ENCODE measurements at regions not wholly inside any gene's neighbourhood (a gene's known extent, or its start where the extent isn't known, plus 50 kb on each side); places are given as distances from the start of the nearest gene placed in this dataset.
"Not testable (repeated sequence)": the region's sequence is repeated elsewhere in the genome, so short reads cannot be mapped to it uniquely, and the experiment has no call there.

DNA sequence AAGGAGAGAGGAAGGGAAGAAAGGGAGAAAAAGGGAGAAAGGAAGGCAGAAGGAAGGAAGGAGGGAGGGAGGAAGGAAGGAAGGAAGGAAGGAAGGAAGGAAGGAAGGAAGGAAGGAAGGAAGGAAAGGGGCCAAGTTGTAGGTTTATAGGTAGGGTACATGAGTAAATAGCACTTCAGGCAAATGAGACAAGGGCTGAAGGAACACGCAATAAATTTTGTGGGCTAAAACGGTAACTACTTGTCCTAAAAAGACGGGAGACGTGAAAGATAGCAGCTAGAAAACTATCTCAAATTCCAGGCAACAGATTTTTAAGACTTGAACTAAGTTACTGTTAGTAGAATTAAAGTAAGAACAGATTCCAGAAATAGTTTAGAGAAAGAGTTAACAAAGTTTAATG is 129.3 kb upstream of the XIRP2 start:
- ATAC-seq (no peak), DNase-seq (no peak)
- intact Hi-C loops (cut with micrococcal nuclease): no loop called here

DNA sequence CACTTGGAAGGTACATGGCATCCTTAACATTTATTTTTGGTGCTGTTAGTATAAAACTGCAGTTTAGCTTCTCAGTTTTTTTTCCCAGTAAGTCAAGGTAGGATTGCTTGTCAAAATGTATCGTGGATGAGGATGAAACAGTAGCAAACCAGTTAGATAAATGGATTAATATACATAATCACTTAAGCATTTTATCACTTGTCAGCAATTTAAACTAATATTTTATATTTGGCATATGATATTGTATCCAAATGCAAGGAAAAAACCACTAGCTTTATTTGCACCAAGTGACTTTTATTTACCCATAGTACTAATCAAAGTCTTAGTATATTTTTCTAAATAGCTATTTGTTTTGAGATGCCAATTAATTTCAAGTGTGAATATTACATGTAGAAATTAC is 137.7 kb upstream of the XIRP2 start:
- intact Hi-C loops (cut with micrococcal nuclease): no loop called here
- DNase-seq: no peak
- ATAC-seq: no peak

DNA sequence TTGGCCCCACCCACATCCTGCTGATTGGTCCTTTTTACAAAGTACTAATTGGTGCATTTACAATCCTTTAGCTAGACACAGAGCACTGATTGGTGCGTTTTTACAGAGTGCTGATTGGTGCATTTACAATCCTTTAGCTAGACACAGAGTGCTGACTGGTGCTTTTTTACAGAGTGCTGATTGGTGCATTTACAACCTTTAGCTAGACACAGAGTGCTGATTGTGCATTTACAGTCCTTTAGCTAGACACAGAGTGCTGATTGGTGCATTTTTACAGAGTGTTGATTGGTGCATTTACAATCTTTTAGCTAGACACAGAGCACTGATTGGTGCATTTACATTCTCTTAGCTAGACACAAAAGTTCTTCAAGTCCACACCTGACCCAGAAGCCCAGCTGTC is 144.2 kb upstream of the XIRP2 start:
- DNase-seq; ATAC-seq; intact Hi-C loops (cut with micrococcal nuclease): not testable (repeated sequence)

DNA sequence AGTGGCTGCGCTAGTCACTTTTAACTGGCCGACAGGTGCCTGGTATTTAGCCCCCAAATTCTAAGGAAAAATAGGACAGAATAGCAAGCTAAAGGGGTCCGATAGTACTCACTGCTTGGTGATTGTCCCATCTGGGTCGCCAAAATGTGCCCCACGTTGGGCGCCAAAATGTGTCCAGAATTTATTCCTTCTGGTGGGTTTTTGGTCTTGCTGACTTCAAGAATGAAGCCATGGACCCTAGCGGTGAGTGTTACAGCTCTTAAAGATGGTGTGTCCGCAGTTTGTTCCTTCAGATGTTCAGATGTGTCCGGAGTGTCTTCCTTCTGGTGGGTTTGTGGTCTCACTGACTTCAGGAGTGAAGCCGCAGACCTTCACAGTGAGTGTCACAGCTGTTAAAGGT is 144.8 kb upstream of the XIRP2 start:
- intact Hi-C loops (cut with micrococcal nuclease); ATAC-seq; DNase-seq: not testable (repeated sequence)

DNA sequence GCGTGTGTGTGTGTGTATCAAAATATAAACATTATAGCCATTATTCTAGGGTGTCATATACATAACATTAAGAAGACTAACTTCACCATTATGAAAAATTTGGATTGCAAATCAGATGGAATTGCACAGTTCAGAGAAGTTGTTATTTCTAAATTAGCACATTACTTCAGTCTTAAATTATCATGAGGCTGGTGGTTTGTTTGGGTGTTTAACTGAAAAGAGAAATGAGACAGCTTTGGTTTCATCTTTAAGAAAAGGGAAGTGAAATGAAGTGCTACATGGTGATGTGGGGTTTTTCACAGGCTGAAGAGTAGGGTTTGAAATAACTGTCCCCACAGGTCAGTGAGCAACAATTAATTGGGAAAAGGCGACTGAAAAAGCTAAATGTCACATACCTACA is 161.2 kb upstream of the XIRP2 start:
- DNase-seq (no peak), ATAC-seq (no peak)
- intact Hi-C loops (cut with micrococcal nuclease): no loop called here

DNA sequence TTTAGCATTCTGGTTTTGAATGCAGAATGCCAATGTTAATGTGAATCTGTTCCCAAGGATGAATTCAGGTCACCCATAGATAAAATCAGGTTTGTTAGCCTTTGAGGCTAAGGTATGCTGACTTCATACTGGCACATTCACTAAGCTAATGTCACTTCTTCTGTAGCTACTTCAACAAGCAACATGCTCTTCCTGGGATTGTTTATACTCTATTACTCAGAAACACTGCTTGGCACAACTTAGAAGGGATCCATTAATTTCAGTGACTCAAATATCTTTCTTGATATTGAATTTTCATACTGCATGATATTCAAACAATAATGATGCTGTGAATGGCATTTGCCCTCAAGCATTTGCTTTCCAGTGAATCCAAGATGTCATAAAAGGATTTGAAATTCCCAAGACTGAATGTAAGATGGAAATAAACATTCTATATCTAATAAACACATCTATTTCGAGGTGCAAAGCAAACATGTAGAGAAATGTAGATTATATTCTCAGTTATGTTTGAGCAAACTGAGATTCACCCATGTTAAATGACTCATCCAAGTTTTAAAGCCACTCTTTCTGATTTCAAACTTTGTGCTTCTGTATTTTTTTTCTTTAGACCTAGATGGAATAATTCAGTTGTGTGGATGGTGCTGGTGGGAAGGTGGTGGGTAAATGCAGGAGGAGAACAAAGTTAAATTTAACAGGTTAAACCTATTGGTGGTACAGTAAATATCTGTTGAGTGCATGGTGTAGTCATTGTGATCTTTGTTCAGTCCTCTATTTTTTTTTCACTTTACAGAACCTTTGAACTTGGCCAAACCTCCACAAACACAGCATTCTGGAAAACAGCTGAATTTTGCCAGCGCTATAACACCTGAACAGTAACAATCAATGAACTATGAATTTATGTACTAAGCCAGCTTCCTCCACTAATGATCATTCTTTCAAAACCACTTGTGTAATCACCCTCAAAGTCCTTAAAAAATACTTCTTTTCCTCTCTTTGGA is 162.1 kb upstream of the XIRP2 start:
- DNase-seq (no peak), ATAC-seq (no peak)
- intact Hi-C loops (cut with micrococcal nuclease): no loop called here

DNA sequence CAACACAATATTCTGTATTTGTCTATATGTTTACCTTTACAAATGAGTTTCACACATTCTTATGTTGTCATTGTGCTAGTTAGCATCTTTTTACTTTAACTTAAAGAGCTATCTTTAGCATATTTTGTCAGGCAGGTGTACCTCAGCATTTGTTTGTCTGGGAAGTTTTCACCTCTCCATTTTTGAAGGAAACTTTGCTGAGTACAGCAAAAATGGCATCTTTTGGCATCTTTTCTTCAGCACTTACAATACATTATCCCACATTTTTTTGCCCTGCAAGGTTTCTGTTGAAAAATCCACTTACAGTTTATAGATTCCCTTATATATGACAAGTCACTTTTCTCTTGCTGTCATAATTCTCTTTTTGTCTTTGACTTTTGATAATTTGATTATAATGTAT is 171.3 kb upstream of the XIRP2 start:
- intact Hi-C loops (cut with micrococcal nuclease): no loop called here
- no peak for DNase-seq
- ATAC-seq: no peak

DNA sequence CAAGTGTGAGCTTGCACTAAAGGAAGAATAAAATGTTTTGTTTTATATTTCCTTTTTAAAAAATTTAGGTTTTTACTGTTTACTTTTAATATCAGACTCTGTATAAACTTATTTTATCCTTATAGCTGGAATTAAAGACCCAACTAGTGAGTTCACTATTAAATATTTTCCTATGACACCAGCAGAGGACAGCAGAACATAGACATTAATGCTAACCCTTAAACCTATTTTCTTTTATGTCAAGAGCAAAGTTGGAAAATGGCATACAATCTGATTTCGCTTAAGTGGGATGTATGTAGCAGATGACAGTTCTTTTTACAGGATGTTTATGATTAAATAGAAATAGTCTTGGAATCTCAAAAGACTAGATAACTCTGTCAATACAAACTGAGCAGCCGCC is 188.2 kb upstream of the XIRP2 start:
- intact Hi-C loops (cut with micrococcal nuclease): no loop called here
- DNase-seq (no peak), ATAC-seq (no peak)

DNA sequence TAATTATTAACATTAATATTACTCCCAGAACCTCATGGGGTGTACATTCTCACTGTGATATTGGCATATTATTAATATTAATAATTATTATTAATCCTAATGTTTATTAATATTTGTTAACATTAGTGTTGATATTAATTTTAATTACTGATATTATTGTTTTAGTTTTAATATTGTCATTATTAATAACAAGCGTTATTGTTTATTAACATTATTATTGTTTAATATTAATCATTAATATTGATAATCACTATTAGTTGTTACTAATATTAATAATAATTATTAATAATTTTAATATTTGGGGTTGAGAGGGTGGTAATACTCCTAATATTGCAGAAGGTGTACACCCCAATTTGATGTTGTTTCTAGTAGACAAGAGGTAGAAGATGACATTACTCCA is 193.1 kb upstream of the XIRP2 start:
- no peak for ATAC-seq
- intact Hi-C loops (cut with micrococcal nuclease): no loop called here

DNA sequence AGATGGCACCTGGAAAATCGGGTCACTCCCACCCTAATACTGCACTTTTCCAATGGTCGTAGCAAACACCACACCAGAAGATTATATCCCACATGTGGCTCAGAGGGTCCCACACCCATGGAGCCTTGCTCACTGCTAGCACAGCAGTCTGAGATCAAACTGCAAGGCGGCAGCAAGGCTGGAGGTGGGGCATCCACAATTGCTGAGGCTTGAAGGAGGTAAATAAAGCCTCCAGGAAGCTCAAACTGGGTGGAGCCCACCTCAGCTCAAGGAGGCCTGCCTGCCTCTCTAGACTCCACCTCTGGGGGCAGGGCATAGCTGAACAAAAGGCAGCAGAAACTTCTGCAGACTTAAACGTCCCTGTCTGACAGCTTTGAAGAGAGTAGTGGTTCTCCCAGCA is 192.0 kb upstream of the SCN7A start:
- intact Hi-C loops (cut with micrococcal nuclease); ATAC-seq: not testable (repeated sequence)

More for the DNA sequence above, 193.1 kb upstream of the XIRP2 start:
- no peak for DNase-seq

DNA sequence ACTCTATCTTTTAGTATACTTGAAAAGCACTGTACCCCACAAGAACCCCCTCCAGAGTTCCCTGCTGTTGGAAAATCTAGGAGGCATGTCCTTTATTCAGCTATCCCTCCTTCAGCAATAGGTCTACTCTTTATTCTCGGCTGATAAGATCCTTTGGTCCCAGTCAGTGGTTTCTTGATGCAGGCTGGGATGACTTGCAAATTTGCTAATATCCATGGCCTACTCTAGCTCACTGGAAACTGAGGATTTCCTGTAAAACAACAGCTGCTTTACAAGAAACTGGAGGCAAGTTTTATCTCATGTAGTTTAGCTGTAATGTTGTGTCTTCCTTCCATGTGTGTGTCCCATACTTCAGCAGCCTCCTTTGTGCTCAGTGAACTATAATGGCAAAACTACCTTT is 183.9 kb upstream of the SCN7A start:
- no peak for ATAC-seq
- no peak for DNase-seq
- intact Hi-C loops (cut with micrococcal nuclease): no loop called here

More for the DNA sequence above, 192.0 kb upstream of the SCN7A start:
- not testable (repeated sequence) for DNase-seq

DNA sequence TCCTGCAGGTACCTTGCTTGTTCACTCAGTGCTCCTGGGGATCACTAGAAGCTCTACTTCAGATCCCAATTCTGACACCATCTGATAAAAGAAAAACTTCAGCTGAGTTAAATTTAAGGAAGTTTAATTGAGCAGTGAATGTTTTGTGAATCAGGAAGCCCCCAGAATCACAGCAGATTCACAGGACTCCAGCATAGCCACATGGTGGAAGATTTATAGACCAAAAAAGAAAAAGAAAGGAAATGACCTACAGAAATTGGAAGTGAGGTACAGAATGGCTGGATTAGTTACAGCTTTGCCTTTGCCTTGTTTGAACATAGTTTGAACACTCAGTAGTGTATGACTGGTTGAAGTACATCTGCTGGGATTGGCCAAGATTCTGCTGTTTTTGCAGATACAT is 182.7 kb upstream of the SCN7A start:
- intact Hi-C loops (cut with micrococcal nuclease): no loop called here

DNA sequence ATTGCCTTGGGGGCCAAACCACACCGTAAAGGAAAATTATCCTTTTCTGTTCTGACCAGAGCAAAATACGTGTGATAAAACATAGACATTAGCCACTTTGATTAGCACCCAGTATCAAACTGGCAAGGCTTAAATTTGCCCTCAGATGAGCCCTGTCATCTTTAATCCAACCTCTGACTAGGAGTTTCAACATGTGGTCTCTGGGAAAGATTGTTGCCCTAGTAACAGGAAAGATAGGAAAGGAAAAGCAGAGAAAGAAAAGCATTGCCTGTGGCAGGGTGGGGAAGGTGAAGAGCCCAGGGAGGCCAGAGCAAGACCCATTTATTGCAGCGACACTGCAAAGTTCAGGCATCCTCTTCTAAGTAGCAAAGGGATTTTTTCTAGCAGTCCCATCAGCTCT is 181.5 kb upstream of the SCN7A start:
- ATAC-seq (peak; percentile 71), DNase-seq (no peak)
- intact Hi-C loops (cut with micrococcal nuclease): no loop called here

More for the DNA sequence above, 182.7 kb upstream of the SCN7A start:
- ATAC-seq (no peak), DNase-seq (no peak)

DNA sequence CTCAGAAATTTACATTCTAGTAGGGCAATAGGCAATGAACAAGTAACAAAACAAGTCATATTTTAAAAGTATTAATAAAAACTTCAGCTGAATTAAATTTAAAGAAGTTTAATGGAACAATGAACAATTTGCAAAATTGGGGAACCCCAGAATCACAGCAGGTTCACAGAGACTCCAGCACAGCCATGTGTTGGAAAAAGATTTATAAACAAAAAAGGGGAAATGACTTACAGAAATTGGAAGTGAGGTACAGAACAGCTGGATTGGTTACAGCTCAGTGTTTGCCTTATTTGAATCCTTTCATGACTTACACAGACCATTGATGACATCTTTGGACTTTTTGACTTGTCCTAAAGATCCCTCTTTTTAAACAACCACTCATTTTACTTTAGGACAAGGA is 179.9 kb upstream of the SCN7A start:
- DNase-seq (no peak), ATAC-seq (no peak)
- intact Hi-C loops (cut with micrococcal nuclease): no loop called here

DNA sequence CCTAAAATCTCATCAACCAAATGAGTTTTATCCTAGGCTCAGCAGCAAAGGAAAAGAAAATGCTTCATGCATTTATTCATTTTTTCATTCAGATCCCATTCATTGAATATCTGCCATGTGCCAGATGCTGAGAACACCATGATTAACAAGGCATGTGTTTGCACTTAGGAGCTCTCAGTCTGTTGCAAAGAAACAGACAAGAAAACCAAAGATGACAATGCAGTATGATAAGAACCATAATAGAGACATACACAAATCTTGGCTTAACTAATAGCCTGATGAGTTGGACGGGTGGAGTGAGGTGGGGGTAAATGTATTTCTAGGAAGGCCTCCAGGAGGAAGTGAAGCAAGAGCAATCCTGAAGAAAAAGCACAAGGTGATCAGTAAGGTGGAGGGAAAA is 177.8 kb upstream of the SCN7A start:
- intact Hi-C loops (cut with micrococcal nuclease): no loop called here
- no peak for DNase-seq
- ATAC-seq: no peak

DNA sequence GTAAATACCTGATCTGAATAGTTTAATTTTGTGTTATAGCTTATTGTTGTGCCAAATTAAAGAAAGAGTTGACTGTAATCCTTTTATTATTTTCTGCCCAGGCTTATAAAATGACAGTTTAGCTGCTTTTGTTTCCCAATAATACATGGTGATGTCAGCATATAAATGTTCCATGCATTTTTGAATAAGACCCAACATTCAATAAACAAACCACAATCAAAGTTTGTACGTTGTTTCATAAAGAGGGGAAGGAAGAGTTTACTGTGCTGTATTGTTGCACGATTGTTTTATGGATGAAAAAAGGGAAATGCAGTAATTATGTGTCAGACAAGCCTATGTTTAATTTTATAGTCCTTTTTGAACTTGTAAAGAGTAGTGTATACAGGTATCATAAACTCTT is 177.2 kb upstream of the SCN7A start:
- intact Hi-C loops (cut with micrococcal nuclease): no loop called here
- DNase-seq (no peak), ATAC-seq (no peak)

DNA sequence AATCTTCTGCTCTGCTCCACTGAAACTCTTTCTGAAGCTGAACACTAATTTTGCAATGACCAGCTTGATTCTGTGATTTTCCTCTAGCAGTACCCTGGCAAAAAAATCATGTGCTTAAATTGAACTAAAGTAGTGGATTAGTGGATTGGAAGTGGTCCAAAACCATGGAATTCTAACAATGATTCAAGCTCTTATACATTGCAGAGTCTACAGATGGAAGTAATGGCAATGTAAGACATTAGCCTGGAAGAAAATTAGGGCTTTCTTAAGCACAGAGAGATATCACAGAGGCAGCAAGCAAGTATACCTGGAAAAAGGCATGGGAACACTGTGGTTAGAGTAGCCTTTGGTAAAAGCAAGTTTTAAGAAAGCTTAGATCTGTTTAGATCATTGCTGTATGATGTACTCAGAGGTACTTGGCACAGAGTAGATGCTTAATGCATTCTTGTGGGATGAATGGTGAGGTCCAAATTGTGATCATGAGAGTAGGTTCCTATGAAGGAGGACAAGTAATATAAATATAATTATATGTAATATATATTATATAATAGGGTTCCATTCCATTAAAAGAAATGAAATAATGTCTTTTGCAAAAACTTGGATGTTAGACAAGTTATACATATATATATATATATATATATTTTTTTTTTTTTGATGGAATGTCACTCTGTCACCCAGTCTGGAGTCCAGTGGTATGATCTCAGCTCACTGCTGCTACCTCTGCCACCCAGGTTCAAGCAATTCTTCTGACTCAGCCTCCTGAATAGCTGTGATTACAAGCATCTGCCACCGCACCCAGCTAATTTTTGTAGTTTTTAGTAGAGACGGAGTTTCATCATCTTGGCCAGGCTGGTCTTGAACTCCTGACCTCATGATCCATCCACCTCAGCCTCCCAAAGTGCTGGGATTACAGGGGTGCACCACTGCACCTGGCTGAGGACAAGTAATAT is 172.2 kb upstream of the SCN7A start:
- DNase-seq: no peak
- no peak for ATAC-seq

DNA sequence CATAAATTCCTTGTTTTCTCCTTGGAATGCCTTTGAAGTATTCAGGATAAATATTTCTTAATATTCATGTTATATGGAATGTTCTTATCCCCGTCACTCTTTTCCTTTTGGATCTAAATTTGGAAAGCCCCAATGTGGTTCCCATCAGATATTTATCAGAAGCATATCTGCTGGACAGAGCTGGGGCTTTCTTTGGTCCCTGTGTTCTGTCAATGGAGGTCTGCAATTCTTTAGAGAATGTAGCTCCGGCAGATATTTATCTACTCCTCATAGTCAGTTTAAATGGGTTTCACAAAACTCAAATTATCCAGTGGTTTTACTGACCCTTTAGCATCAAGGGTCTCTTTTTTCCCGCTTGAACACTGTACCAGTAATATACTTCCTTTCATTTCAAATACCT is 167.8 kb upstream of the SCN7A start:
- no peak for ATAC-seq
- no peak for DNase-seq
- intact Hi-C loops (cut with micrococcal nuclease): no loop called here

More for the DNA sequence above, 172.2 kb upstream of the SCN7A start:
- intact Hi-C loops (cut with micrococcal nuclease): no loop called here

DNA sequence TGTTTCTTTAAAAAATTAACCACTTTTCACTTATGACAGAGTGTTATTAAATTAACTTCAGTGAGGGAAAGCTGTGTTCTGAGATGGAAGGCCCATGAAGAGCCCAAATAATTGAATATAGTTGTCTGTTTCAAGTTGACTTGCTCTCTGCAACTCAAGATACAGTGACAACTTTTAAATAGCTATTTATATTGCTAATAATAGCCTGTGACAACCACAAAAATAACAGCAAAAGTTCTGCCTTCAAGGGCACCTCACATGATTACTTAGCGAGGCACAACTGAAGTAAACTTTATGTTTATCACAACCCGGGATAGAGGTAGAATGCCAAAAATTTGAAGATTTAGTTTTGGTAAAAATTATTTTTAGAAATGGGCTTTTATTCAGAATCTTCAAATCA is 167.3 kb upstream of the SCN7A start:
- no peak for DNase-seq
- peak; percentile 87 for ATAC-seq

DNA sequence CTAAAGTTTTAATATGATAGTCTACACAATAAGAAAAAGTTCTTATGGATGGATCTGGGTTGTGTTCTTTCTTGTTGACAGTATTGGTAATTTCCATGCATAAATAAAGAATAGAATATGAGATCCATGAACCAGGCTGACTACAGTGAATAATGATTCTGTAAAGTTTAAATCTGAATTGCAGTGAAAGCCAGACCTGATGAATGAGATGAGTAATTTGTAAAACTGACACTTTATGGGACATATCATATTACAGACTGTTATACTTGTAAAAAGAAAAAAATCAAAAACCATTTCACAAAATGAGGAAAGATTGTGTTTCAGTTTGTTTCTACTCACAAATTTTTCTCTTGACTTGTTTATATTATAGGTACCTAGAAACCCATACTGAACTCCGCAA is 164.9 kb upstream of the SCN7A start:
- no peak for DNase-seq
- intact Hi-C loops (cut with micrococcal nuclease): no loop called here
- no peak for ATAC-seq

More for the DNA sequence above, 167.3 kb upstream of the SCN7A start:
- intact Hi-C loops (cut with micrococcal nuclease): no loop called here
